HG03095 (cell line): ENCODE measurements at regions not wholly inside any gene's neighbourhood (a gene's known extent, or its start where the extent isn't known, plus 50 kb on each side); places are given as distances from the start of the nearest gene placed in this dataset.
"Not testable (repeated sequence)": the region's sequence is repeated elsewhere in the genome, so short reads cannot be mapped to it uniquely, and the experiment has no call there.

ENCODE experiments used
- ATAC-seq: cut with Tn5 transposase; IDR thresholded peaks from one replicate; pipeline ENCODE4 v1.9.1; 2021; ENCODE audit warnings: moderate library complexity; ENCODE audit not compliant: unreplicated experiment

DNA sequence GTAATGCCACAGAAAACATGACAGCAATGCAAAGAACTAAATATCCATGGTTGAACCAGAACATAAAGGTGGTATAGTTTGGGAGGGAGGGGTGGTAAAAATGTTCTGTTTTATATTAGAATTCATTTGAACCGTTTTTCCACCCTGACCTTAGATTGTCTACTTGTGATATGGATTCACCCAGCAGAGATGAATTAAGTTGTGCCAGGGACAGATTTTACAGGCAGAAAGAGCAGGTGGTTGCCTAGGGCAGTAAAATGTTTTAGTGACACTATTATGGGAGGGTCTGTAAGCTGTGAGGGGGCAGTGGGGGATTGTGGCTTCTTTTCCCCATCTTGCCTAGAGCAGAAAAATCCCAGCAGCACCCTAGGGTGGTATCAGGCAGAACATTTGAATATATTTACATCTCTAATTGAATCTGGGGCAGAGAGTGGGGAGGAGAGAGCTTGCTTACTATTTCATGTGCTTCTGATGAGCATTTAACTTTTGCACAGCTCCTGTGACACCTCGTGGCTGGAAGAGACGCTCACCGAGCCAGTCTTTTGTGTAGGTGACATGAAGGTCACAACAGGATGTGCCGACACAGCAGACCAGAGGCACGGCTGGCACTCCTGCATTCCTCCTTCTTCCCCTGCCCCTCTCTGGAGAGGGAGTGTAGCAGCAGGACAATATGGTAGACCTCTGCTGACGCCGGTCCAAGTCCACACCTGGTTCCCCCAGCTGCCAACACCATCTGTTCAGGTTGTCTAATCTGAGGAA lies 452.3 kb downstream of the IRS2 start:
- ATAC-seq: no peak

DNA sequence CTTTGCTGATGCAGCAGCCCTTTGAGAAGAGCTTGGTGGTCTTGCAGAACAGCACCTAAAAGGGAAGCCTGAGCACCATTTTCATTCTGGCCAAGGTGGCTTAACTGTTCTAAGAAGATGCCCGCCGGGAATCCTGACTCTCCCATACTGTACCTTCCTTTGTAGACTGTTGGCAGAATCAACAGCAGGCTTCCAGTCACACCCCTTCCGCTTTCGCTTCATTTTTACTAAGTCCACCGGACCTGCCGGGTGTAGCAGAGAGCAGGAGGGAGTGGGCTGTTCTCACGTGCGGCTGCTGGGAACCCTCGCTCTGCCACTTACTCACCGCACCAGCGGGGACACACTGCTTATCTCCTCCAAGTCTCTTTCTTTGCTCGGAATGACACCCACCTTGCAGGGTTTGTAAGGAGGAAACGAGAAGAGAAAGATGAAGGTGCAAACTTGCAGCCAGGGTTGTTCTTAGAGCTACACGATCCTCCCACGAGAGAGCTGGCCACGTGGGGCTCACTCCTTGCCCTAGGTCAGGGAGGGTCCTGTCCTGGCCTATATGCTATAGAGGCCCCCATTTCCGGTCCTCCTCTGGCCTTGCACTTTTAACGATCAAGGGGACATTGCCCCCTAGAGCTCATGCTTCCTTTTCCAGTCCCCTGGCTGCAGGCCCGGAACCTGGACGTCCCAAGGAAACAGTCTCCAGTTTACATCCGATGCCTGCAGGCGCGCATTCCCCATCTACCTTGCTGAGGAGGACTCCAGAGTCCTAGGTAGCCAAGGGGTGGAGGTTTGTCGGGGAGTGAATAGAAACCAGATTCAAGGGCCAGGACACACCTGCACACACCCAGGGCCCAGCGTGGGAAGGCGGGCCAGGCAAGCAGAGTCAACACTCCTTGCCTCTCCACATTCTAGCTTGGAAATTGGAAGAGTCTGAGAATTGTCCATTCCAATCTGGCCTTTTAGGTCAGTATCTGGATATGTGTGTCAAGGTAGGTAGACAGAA lies 453.6 kb downstream of the IRS2 start:
- no peak for ATAC-seq

DNA sequence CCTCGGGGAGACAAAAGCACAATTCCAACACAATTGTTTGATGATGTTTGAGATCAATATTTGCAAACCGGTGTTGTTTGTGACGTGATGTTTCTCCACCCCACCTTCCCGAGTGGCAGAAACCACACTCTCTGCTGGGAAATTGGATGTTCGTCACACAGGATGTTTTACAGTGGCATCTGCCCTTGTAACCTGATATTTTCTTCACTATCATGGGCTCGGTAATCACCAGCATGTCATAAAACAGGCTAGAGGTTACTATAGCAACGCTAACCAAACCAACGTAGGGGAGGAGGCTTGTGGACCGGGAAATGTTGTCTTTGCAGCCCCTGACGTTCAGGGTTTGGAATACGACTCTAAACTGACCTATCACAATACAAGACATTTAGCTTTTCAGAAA lies 454.5 kb downstream of the IRS2 start:
- ATAC-seq: no peak

DNA sequence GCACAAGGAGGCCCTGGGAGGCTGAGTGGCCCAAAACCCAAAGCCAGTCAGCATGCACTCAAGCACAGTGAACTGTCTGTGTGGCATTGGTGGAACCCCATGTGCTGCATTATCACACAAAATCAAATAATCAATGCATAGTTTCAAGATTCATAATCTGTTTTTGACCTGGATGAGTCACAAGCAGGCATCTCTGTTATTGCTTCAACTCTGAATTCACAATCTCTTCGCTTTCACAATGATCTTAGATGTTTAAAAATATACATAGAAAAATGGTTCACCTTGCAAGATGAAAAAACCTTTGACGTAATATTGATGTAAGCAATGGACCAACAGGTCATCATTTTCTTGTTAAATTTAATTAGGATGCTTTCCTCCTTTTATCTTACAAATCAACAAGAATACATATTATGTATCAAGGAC lies 455.4 kb downstream of the IRS2 start:
- ATAC-seq: no peak

DNA sequence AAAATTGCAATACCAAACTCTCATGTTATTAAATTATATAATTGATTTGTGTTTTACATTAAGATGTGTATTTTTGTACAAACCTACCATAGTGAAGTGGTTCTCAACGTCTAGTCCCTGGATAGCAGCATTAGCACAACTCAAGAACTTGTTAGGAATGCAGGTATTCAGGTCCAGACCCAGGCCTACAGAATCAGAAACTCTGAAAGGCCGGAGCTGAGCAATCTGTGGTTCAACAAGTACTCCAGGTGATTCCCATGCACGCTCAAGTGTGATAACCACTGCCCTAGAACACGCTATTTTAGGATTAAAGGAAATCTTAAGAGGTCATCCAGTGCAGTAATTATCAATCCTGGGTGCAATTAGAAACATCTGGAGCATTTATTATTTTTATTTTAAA lies 456.3 kb downstream of the IRS2 start:
- ATAC-seq: no peak

DNA sequence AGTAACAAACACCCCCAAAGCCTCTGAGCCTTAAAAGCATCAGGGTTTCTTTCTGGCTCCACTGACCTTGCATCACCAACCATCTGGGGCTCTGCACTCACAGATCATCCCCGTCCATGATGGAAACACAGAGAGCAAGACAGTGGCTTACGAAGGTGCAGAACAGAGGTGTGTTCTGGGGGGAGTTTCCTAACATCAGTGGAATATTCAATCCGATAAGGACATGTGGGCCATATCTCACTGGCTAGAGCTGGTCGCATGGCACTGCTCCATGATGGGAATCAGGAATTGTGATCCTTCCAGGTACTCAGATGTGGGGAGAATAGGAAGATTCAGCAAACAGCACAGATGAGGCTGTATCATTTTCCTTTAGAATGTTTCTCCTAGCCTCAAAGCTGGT lies 457.2 kb downstream of the IRS2 start:
- ATAC-seq: no peak

DNA sequence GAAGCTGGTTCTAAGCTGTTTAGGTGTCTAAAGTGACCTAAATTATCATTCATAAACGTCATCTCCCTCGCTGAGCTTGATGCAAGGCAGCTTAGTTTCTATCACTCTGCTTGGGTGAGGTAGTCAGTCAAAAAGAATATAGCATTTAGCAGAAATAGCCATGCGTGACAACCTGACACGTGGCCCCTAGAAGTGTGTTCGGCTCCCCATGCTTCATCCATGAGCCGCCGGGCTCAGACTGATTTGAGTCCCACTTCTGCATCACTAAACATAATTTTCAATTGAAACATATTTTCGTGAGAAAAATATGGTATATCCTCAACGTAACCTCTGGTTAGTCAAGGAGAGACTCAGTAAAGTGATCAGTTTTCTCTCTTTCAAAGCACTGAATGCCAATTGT lies 459.8 kb downstream of the IRS2 start:
- no peak for ATAC-seq

DNA sequence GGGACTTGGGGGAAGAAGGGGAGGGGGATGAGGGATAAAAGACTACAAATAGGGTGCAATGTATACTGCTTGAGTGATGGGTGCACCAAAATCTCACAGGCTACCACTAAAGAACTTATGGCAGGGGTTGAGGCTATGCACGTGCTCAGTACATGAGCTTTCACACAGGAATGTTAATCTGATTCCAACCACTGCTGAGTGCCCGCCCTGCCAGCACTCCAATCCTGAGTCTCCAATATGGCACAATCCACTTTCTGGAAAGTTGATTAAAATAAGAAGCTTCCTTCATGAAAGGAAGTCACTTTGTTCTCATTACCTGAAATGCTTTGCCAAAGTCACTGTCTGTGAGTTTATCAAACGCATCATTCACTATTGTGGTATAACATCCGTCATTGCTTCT lies 463.0 kb downstream of the IRS2 start:
- no peak for ATAC-seq

DNA sequence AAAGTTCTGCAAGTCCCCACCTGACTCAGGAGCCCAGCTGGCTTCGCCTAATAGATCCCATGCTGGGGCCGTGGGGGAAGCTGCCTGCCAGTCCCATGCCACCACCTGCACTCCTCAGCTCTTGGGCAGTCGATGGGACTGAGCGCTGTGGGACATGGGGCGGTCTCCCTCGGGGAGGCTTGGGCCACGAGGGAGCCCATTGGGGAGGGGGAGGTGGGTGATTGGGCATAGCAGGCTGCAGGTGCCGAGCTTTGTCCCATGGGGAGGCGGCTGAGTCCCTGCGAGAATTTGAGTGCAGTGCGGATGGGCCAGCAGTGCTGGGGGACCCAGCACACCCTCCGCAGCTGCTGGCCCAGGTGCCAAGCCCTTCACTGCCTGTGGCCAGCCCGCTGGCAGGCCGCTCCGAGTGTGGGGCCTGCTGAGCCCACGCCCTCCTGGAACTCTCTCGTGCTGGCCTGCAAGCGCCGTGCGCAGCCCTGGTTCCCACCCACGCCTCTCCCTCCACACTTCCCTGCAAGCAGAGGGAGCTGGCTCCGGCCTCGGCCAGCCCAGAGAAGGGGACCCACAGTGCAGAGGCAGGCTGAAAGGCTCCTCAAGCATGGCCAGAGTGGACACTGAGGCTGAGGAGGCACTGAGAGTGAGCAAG lies 467.3 kb downstream of the IRS2 start:
- ATAC-seq: no peak

DNA sequence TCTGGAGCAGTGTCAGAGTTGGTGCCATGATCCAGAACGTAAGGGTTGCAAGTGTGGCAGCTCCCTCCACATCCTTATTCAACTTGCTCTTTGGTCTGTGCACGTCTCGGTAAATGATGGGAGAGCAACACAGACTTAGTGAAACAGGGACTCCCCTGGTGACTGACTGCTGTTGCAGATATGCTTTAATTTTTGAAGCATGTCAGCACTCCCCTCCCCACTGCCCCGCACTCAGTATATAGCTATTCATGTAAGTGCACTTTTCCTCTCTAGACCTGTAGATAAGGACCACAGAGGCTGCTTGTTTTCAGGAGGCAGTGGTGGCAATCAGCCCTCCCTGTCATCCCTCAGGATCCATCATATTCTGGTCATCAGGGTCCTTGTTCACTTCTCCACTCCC lies 470.9 kb downstream of the IRS2 start:
- ATAC-seq: no peak

DNA sequence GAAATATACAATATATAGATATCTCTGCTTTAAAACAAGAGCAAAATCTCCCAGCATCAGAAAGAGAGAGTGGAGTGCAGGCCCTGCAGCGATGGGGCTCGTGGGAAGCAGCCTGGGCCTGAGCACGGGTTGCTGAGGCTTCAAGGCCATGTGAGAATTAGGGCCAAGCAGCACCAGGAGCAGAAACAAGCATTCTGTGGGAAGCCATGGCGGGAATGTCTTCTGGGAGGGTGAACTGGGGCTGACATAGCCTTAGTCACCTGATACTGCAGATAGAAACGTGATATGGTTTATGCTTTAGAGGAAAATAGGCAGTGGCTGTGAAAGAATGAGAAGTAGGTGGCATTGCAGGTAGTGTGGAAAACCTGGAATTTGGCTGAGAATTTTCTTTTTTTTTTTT lies 472.3 kb downstream of the IRS2 start:
- no peak for ATAC-seq

DNA sequence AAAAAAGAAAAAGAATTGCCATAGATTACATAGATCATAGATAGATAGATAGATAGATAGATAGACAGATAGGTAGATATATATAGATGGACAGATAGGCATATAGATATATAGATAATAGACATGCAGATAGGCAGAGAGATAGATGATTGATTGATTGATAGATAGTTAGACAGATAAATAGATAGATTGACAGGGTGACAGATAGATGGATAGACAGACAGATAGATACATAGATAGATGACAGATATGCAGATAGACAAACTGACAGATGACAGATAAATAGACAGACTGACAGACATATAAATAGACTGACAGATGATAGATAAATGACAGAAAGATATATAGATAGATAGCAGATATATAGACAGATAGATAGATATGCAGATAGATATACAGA lies 474.0 kb downstream of the IRS2 start:
- no peak for ATAC-seq

DNA sequence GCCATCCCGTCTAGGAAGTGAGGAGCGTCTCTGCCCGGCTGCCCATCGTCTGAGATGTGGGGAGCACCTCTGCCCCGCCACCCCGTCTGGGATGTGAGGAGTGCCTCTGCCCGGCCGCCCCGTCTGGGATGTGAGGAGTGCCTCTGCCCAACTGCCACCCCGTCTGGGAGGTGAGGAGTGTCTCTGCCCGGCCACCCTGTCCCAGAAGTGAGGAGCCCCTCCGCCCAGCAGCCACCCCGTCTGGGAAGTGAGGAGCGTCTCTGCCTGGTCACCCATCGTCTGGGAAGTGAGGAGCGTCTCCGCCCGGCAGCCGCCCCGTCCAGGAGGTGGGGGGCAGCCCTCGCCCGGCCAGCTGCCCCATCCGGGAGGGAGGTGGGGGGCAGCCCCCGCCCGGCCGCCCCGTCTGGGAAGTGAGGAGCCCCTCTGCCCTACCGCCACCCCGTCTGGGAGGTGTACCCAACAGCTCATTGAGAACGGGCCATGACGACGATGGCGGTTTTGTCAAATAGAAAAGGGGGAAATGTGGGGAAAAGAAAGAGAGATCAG lies 474.9 kb downstream of the IRS2 start:
- not testable (repeated sequence) for ATAC-seq

DNA sequence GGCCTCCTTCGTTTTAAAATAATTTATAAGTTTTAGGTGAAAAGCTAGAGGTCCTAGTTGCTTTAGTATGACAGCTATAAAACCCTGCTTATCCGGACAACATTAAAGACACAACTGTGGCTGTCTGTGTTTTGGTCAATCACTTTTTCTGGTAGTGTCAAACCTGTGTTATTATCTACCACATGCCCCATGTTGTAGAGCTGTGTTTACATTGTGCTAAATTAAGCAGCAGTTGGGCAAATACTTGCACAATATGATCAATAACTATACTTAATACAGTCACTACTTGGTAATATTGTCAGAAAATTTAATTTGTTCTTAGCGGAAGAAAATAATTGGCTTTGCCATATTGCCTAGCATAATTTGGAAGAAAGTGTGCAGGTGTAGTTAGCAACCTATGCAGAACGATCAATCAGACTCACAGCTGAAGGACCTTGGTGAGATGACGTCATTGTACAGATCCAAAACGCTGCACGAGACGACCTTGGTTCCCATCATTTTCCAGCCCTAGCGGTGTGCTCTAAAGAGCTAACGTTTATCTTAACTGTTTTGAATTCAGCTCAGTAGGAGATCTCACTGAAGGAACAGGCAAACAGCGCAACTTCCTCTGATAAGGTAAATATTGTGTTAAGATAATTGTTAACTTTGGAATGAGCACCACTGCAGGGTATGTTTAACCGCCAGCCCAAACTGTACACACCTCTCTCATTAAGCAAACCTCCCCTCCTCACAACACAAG lies 476.6 kb downstream of the IRS2 start:
- no peak for ATAC-seq

DNA sequence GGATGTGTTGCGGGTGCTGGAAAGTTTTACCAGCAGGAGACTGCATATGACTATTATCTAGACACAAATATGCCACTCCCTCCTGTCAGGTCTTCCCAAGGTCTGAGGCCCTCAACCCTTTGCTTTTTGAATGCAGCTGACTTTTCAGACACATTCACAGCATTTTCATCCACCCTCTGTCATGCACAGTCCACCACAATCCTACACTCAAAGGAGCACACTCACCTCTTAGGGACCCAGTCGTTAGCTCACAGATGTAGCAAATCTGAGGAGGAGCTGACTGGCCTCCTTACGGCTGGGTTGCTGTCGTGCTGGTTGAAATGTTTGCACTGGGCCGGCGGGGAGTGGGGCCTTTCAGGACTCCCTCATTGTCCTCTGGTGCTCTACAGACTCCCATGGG lies 479.4 kb downstream of the IRS2 start:
- ATAC-seq: no peak

DNA sequence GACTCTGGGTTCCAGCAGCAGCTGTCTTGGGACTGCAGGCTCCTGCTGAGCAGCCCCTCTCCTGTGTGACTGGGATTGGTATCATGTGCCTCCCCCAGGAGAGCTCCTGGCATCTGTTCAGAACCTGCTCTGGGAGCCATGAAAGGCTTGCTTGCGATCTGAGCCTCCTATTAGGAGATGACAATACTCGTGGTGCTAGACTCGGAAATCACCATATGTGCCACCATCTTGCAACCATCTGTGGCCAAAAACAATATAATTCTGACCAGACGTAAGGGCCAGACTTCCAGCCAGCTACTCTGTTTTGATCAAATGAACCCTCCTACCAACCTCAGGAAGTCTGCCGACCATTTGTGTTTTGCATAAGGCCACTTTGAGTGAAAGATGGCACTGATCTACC lies 484.7 kb downstream of the IRS2 start:
- no peak for ATAC-seq

DNA sequence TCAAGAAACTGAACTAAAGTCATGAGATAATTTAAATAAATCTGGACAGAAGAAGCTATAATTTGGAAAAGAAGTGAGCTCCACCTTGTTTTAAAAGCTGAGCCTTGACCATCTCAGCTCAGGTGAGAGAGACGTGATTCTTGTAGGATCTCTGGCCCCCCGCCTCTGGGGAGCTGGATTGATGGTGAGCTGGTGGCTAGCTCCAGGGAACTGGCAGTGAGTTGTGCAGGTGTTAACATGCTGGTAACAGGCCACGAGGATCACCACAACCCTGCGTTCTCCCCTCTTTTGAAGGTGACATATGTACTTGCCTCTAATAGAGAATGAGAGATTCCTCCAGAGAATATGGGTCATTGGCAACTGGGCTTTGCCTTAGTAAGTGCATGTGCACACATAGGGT lies 485.1 kb downstream of the IRS2 start:
- no peak for ATAC-seq

DNA sequence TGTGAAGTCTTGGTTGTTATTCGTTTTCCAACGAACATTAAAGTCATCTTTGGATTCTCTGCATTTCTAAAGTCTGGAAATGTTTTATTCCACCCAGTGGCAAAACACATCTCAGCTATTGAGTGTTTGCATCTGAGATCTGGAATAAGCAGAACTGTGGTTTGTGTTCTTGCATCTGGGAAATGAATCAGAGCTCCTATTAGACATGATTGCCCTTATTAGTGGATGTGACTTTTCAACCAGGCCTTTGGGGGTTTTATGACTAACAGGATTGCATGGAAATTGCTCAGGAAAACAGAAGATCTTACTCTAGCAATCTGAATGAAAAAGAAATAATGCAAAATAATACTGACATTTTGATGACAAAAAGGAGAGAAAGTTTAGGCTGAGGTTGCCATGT lies 488.8 kb downstream of the IRS2 start:
- no peak for ATAC-seq

DNA sequence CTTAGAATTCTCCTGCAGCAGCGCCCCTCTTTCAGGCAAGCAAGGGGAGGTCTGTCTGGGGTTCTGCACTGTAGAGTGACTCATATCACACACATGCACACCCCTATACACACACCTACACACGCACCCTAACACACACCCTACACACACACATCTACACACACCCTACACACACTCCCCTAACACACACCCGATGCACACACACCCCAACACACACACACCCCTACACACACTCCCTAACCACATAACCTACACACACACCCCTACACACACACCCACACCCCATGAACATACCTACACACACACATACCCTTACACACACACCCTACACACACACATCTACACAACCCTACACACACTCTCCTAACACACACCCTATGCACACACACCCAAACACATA lies 493.2 kb downstream of the IRS2 start:
- no peak for ATAC-seq

DNA sequence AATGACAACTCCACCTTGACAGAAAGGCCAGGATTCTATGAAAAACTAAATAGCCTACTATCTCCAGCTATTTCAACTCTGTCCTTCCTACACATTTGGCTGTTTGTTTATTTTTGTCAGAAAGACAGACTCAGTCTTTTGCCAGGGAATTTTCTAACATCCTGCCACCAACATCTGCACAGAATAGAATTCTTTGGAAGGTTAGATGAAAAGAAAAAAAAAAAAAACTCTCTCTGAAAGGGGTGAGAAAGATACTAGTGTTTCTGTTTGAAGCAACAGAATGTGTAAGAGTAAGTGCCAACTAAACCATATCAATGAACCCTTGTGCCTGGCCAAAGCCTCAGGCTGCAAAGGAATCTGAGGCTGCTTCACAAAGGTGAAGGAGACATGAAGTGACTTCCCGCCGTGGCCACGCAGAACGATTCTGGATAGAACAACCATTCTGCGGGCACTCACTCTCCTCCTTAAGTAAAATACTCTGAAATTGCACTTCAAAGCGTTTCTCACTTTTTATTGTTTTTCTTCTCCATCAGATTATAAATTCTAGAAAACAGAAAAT lies 498.2 kb downstream of the IRS2 start:
- ATAC-seq: no peak
